ENCODE measurements at regions not wholly inside any gene's neighbourhood (a gene's known extent, or its start where the extent isn't known, plus 50 kb on each side); places are given as distances from the start of the nearest gene placed in this dataset.
"Not testable (repeated sequence)": the region's sequence is repeated elsewhere in the genome, so short reads cannot be mapped to it uniquely, and the experiment has no call there.

DNA sequence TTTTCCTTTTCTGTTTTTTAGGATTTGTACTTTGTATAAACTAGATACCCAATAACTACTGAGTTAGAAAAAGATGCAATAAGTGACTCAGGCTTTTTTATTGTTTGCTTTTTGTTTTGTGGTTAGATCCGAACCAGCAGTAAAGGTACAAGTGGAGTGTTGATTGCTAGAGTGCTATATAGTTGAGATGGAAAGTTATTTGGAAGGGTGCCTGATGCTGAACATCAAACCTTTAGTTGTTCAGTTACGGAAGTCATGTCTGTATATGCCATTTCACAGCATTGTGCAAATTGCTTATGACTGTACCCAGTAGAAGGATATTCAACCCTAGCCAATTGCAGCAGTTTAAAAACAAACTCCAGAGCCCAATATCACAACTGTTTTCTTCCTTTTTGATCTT, 285.1 kb downstream of the MAT2B start:
- DNase-seq, result no peak

DNA sequence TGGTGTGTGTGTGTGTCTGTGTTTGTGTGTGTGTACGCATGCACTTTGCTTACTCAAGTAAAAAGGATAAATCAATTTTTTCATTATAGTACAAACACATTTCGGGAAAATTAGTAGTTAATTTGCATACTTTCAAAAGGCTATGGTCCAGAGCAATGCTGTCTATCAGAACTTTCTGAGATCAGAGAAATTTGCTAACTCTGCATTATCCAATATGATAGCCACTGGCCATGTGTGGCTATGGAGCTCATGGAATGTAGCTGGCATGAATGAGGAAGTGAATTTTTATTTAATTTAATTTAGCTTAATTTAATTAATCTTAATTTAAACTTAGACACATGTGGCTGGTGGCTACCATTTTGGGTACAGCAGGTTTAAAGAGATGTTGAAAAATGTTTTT, 289.6 kb downstream of the MAT2B start:
- no peak for DNase-seq

DNA sequence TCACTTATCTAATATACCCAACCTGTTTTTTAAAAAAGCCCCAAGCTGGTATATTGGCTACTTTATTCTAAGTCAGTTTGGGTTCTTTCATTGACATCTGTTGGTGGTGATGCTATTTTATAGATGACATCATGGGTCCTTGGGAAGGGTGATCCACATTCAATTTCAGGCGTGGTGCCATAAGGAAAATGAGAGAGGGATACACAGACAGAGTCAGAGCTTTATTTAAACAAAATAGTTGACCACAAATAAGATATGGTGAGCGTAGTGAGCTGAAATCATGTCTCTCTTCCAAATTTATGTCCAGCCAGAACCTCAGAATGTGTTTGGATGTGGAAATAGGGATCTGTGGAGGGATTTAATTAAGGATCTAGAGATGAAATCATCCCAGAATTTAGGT, 302.4 kb downstream of the MAT2B start:
- DNase-seq, result no peak

DNA sequence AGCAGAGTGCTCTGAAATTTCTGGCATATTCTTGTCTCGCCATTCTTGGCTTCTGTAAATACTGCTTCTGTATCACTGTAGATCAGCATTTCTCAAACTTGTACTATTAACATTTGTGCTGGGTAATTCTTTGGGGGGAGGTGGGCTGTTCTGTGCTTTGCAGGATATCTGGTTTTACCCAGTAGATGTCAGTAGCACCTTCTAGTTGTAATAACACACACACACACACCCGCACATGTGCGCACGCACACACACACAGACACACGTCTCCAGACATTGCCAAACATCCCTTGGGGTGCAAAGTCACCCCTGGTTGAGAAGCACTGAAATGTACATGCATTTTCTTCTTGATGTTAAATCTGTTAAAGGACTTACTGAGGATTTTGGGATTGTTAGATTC, 304.1 kb downstream of the MAT2B start:
- no peak for DNase-seq

DNA sequence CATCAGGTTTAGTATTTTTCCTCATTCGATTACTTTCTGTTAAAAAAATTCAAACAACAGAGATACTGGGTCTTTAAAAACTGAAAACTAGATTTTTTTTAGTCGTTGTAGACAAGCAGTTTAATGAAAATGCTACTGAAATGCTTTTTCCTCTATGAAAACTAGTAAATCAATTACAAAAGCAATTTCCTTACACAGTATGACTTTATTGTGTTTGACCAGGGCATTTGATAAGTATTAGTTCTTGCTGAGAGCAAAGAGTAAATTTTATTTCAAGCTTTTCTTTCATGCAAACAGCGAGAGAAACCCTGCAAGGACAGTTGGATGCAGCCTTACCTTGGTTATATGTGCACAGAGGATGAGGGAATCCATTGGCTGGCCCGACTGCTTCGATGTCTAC, 308.5 kb downstream of the MAT2B start:
- no peak for DNase-seq

DNA sequence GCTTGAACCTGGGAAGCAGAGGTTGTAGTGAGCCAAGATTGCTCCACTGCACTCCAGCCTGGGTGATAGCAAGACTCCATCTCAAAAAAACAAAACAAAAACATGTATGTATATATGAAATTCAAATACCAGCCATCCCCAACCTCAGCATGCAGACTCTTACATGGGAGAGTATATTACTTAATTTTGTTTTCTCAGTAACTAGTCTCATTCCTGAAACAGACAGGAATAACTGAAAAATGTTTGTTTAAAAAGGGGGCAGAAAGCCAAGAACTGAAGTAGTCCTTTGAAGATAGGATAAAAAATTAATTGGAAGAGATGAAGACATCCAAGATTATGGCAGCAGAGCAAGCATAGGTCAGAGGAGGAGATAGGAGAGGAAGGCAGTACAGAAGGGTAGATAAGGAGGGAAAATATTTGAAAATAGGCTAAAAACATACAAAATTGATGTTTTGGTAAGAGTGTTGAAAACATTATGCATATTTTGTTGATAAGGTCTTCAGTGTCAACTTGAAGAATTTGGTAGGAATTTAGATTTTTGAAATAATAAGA, 309.9 kb downstream of the MAT2B start:
- no peak for DNase-seq

DNA sequence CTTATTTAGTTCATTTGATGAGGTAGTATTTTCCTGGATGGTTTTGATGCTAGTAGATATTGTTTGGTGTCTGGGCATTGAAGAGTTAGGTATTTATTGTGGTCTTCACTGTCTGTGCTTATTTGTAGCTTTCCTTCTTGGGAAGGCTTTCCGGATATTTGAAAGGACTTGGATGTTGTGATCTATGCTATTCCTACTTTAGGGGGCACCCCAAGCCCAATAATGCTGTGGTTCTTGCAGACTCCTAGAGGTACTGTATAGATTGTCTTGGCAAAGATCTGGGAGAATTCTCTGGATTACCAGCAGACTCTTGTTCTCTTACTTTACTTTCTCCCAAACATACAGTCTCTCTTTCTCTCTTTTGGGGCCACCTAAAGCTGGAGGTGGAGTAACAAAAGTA, 315.7 kb downstream of the MAT2B start:
- DNase-seq, result no peak

DNA sequence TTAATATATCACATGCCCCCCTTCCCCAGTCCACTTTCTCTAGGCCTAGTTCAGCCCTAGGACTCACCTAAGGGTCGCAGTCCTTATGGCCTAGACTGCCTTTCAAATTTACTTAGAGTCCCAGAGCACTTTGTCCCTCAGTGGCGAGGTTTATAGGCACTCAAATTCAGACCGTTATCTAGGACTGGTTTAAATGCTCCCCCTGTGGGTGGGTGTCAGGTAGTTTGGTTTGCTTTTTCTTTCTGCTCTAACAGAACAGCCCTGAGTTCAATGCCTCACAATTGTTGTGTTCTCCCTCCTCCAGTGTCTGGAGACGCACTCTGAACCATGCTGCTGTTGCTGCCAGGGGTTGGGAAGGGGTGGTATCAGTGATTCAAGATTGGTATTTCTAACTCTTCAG, 317.1 kb downstream of the MAT2B start:
- no peak for DNase-seq

DNA sequence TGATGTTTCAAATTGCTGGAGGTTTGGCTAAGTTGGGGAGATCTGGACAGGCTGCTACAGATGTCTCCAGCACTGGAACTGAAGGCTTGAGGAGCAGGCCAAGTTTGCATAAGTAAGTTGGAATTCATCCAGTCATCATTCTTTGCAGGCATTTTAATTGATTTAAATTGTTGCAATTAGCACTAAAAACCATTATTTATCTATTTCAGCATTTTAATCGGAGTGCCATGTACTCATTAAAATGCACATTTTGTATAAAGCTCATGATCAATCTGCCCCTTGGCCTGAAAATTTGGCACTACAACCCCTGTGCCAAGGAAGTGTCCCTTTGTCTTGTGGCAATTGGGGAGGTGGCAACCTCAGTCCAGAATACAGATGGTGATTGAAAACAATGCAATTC, 320.2 kb downstream of the MAT2B start:
- no peak for DNase-seq

DNA sequence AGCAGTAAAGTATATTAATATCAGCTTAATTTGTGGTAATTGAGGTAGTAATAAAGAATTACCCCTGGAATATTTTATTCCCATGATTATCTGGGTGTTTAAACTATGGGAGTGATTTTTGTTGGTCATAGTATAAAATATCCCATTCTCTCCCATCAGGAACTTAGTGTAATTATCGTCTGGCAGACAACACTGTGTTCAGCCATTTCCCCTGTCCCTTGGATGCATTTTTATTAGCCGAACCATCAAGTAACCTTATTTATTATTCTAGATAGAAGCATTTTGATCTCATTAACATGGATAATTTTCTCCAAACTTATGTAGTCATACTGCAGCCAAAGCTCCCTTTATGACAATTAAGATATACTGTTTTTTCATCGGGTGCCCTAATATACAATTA, 320.8 kb downstream of the MAT2B start:
- DNase-seq, result no peak

DNA sequence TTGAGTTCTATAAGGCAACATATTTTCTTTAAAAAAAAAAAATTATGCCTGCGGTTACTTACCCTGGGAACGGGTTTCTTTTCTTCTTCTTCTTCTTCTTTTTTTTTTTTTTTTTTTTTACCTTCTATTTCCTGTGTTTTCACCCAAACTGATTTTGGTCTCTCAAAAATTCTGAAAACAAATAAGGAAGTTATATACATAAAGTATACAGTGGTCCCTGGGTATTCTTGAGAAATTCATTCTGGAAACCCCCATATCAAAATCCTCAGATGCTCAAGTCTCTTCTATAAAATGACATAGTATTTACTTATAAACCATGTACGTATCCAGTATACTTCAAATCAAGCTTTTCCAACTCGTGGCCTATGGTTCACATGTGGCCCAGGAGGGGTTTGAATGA, 326.7 kb downstream of the MAT2B start:
- no peak for DNase-seq

DNA sequence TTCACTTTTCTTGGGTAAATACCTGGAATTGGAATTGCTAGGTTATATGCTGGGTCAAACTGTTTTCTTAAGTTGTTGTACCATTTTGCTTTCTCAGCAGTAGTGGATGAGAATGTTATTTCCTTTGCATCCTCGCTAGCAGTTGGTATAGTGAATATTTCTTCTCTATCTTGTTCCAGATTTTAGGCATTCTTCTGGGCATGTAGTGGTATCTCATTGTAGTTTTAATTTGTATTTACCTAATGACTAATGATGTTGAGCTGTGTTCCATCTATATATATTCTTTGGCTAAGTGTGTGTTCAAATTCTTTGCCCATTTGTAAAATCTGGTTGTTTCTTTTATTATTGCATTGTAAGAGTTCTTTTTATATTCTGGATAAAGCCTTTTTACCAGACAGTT, 333.3 kb downstream of the MAT2B start:
- no peak for DNase-seq

DNA sequence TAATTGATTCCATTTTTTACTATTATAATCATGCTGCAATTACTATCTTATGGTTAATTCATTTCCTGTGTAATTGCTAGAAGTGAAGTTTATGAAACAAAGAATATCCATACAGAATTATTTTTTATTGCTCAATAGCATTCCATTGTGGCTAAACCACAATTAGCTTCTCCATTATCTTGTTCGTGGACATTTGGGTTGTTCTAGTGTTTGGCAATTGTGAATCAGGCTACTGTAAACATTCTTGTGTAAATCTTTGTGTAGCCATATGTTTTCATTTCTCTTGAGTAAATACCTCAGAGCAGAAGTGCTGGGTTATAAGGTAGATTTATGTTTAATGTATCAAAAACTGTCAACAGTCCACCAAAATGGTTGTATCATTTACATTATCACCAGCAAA, 341.1 kb downstream of the MAT2B start:
- no peak for DNase-seq

DNA sequence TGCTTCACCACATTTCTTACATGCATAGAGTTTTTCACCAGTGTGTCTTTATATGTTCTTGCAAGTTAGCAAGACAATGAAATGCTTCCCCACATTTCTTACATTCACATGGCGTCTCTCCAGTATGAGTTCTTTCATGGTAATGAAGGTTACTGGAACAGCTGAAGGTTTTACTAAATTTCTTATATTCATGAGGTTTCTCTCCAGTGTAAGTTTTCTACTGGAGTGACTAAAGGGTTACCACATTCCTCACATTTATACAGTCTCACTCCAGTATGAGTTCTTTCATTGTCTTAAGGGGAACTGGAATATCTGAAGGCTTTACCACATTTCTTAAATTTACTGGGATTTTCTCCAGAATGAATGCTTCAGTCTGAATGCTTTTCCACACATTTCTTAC, 350.3 kb downstream of the MAT2B start:
- DNase-seq, result no peak

DNA sequence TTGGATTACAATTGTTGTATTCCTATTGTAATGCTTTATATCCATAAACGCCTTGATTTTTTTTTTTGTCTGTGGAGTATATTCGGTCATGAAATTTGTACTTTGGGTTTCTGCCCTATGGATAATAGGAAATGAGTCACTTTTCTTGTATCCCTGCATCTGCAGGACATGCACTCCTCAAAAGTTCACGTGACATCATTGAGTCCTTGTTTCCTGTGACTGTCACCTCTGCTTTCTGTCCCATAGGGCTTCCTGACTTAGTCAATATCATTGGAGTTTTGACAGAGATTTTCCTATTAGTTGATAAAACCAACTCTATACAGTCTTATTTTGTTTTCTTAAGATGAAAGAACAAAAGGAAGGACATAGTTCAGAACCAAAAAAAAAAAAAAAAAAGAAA, 356.3 kb downstream of the MAT2B start:
- no peak for DNase-seq

DNA sequence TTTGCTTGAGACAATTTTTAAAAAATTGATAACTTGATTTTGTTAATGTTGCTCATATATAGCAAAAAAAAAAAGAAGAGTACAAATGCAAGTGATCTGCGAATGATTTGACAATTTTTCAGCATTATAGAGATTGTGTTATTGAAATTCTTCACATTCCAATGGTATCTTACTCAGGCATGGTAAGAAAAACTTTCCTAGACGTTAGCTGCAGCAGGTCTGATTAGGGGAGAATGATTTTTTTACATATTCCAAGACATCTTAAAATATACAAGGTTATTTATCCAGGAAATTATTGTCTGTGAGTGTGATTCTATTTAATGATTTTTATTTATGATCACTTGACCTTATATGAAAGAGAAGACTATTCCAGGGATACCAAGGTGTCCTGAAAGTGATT, 361.9 kb downstream of the MAT2B start:
- DNase-seq, result no peak

DNA sequence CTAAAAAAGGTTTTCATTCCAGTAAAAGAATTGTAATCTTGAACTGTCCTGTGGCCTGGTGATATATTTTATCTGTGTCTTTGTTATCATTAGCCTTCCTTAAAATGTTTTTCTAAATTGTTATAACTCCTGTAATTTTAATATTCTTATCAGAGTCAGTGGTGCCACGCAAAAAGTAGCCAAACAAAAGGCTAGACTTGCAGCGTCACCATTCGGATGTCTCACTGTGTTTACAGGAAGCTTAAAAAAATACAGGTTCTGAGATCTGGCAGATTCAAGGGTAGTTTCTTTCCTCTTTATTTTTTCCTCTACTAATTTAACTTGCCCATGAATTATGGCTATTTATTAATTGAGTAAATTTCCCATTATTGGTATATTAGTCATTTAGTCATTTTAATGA, 362.3 kb downstream of the MAT2B start:
- DNase-seq, result no peak

DNA sequence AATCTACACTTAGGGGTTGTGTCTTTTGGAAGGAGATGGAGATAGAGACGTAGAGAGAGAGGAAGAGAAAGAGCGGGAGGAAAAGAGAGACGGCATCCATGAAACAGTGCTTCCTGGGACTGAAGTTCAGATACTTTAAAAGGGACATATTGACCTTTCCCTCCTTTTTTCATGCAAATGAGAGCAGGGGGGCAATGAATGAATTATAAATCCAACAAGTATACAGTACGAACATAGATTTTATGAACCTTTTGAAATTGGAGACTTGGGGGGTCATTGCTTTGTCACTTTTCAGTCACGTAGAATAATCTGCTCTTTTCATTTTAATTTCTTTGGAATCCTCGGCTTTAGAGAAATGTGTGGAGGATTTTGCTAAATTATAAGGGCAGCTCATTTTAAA, 364.2 kb downstream of the MAT2B start:
- no peak for DNase-seq

DNA sequence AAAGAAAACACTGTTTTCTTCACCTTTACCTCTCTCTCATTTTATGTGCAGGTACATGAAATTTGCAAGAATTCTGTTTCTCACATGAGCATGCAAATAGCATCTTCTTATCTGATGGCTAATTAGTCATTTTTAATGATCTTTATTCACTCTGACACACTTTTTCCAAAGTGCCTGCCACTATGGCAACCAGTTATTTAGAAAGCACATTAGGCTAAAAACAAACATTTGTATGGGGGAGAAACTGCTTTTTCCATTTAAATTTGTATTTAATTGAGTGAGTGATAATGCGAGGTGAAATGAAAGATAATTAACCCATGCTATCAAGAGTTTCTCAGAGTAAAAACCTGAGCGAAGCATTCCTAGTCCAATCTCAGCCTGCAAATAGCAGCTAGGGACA, 365.0 kb downstream of the MAT2B start:
- no peak for DNase-seq

DNA sequence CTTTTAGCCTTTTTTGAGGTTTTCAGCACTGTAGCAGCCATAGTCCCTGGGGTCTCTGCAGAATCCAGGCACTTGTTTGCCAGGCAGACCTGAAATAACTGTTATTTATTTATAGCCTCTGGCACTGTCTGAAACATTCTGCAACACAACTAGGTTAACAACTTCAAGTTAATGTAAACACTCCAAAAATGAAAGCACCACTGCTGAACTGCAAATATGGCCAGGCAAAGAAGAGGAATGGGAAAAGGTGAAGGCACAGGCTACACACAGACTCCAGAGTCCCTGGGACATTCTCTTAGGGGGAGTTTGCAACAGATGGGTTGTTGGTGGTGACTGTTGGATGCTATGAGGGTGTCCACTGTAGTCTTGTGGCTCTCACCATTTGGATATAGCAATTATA, 369.0 kb downstream of the MAT2B start:
- no peak for DNase-seq

DNA sequence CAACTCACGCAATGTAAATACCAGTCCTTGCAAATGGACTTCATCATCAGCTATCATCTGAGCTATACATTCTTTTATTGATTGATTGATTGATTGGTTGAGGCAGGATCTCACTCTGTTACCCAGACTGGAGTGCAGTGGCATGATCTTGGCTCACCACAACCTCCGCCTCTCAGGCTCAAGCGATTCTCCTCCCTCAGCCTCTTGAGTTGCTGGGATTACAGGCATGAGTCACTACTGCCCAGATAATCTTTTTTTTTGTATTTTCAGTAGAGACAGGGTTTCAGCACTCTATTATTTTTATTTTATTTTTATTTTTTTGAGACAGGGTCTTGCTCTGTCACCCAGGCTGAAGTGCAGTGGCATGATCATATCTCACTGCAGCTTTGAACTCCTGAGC, 369.5 kb downstream of the MAT2B start:
- not testable (repeated sequence) for DNase-seq

DNA sequence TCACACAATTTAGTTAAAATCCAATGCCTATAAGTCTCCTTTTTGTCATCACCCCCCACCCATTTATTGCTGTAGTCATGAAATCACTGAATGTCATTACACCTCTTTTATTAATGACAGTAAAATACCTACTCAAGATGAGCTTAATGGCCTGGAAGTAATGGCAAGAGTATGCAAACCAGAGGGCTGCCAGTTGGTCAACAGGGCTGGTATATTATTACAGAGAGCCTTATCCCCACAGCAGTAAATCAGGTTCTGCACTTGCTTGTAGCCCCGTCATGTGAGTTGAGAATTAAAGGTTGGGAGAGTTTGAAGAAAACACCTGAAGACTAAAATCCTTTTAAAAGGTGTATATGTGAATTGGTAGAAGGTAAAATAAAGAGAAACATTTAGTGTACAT, 372.4 kb downstream of the MAT2B start:
- DNase-seq, result no peak

DNA sequence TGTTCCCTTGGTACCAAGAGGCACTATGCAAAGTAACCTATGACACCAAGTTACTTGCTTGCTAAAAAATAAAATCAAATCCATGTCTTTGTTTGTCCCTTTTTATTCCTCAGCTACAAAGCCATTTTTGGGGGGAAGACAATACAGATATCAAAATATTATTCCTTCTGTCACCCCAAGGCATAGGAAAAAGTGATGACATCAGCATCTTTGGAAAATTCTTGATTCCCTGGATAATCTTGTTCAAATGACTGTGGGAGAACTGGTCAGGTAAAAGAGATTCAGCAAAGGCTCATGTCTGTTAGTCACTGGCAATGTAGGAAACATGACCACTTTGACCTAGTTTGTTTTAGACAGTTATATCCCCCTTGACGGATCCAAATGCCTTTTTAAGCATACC, 373.1 kb downstream of the MAT2B start:
- no peak for DNase-seq

DNA sequence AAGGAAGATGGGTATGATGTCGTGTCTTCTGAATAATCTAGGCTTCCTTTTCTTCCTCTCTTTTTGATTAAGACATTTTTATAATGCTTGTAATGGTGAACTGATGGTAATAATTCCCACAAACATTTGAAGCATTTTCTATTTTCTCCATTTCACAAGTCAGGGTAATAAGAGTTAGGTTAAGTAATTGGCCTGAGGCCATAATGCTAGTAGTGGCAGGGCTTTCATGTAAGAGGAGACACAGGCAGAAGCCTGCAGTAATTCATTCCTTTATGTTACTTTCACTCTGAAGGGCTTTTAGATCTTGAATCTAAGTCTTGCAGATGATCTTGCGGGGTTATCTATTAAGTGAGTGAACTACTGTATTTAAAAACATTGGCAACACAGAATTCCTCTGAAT, 374.9 kb downstream of the MAT2B start:
- no peak for DNase-seq

DNA sequence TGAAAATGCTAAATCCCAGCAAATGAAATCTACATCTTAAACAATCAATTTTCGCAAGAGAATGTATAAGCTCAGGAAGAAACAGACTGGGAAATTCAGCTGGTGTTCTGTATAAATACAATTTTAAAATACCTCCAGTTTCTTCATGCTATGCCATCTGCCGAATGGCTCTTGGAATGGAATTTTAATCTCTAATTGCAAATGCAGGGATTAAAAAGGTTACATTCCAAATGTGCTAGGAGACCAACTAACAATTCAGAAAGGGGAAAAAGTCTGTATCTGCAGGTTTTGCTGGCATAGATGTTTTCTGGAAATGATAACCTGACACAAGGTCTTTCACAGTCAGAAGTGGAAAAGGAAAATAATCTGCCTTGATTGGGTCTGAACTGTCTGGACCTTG, 379.7 kb downstream of the MAT2B start:
- no peak for DNase-seq

DNA sequence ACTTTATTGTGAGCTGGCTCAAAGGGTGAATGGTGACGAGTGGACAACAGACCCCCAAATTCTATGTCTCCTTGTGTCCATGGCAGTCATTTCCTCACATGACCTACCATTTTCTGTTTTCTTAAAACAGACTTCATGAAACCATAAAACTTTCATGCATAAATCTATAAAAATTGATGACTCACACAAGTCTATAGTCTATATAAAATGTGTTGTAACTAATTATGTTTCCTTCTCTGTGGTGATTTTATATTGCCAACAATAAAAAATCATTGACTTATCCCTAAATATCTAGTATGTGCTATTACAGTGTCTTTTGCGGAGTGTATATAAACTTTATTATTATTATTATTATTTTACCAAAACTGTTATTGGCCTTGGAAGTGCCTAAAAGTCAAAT, 382.4 kb downstream of the MAT2B start:
- DNase-seq, result no peak
